HCT116 (cell line): ENCODE measurements at regions not wholly inside any gene's neighbourhood (a gene's known extent, or its start where the extent isn't known, plus 50 kb on each side); places are given as distances from the start of the nearest gene placed in this dataset.

Experiments
- ATAC-seq: fragments of 200-7000 bp; cut with Tn5 transposase; 2 replicates; pipeline ENCODE4 v1.9.1; 2020; ENCODE audit warnings: mild to moderate bottlenecking, moderate library complexity
- BruUV-seq: library from RNA; stranded (reverse); fragments of 400-500 nt; replicated peaks from 2 replicates; lab custom pipeline; 2021; lab: Mats Ljungman, UMichigan
- CTCF ChIA-PET: fragments of 300-600 bp; sonication (Branson Sonifier 250); formaldehyde crosslinking; loops from one replicate; lab custom pipeline; 2021; ENCODE audit warnings: antibody characterized with exemption; lab: Charles Lee
- POLR2A ChIA-PET: fragments of 300-600, 350-600 bp; sonication (Branson Sonifier 250); formaldehyde crosslinking; loops from one replicate; lab custom pipeline; 2021; ENCODE audit warnings: antibody characterized with exemption; lab: Charles Lee
- RAD21 ChIA-PET, 2 experiments: fragments of 300-600 bp; sonication (Branson Sonifier 250); formaldehyde crosslinking; loops; one replicate each; lab custom pipeline; 2023; ENCODE audit warnings: low total read pairs in 2 of 2; ENCODE audit not compliant: uncharacterized antibody in 2 of 2, unreplicated experiment in 2 of 2, low non-redundant PET in 1 of 2; lab: Charles Lee
- DNase-seq: peaks from one replicate; pipeline ENCODE4 v3.0.0-alpha.2; 2010; ENCODE audit warnings: low read depth, low spot score
- H2AFZ ChIP-seq: fragments of 200-600 bp; shearing (Covaris generic), sonication (generic); 2 replicates; pipeline ENCODE4 v1.6.1; 2017; ENCODE audit warnings: low read depth, mixed run types, mixed read lengths, antibody characterized with exemption, low read length; ENCODE audit not compliant: poor library complexity, severe bottlenecking
- H3K27ac ChIP-seq: 2 replicates; pipeline ENCODE4 v1.5.1; 2012; ENCODE audit warnings: low read depth, low read length
- H3K27me3 ChIP-seq: fragments of 200-600 bp; sonication (generic); 2 replicates; pipeline ENCODE4 v1.6.1; 2016; ENCODE audit warnings: mixed run types, low read length, mixed read lengths; ENCODE audit not compliant: insufficient read depth
- H3K36me3 ChIP-seq, 2 experiments: fragments of 200-500 bp in 1 of 2; fragments of 200-600 bp in 1 of 2; sonication (Bioruptor generic) in 1 of 2; sonication (generic) in 1 of 2; 2 replicates each; pipeline versions ENCODE4 v1.5.1 to v1.6.1; 2014 to 2016; ENCODE audit warnings: low read length in 2 of 2, inconsistent platforms in 1 of 2, mixed read lengths in 1 of 2, mixed run types in 1 of 2; ENCODE audit not compliant: insufficient read depth in 2 of 2, control insufficient read depth in 1 of 2
- H3K4me1 ChIP-seq, 2 experiments: fragments of 200-600 bp in 1 of 2; sonication (generic) in 1 of 2; 2 replicates each; pipeline versions ENCODE4 v1.5.1 to v1.6.1; 2012 to 2017; ENCODE audit warnings: low read length in 2 of 2, inconsistent platforms in 1 of 2, mild to moderate bottlenecking in 1 of 2, mixed read lengths in 1 of 2, mixed run types in 1 of 2, moderate library complexity in 1 of 2; ENCODE audit not compliant: insufficient read depth in 2 of 2, control insufficient read depth in 1 of 2
- H3K4me2 ChIP-seq: fragments of 200-600 bp; sonication (generic); 2 replicates; pipeline ENCODE4 v1.6.1; 2017; ENCODE audit warnings: mixed run types, low read length, mixed read lengths
- H3K4me3 ChIP-seq, 2 experiments: fragments of 200-600 bp in 1 of 2; sonication (generic) in 1 of 2; replicated peaks in 1 of 2; 2 replicates each; pipeline ENCODE4 v1.5.1; 2011 to 2016; ENCODE audit warnings: low read length in 2 of 2, control low read depth in 1 of 2, low read depth in 1 of 2, mild to moderate bottlenecking in 1 of 2, mixed read lengths in 1 of 2, mixed run types in 1 of 2
- H3K79me2 ChIP-seq: fragments of 200-600 bp; sonication (generic); 2 replicates; pipeline ENCODE4 v1.6.1; 2017; ENCODE audit warnings: mild to moderate bottlenecking, mixed run types, low read length, moderate library complexity, mixed read lengths; ENCODE audit not compliant: insufficient read depth
- H3K9ac ChIP-seq: fragments of 200-600 bp; sonication (generic); 2 replicates; pipeline ENCODE4 v1.6.1; 2016; ENCODE audit warnings: low read length, mixed read lengths
- H3K9me2 ChIP-seq: fragments of 200-600 bp; sonication (generic), shearing (Covaris generic); 2 replicates; pipeline ENCODE4 v1.6.1; 2017; ENCODE audit warnings: mixed run types, mild to moderate bottlenecking, moderate library complexity; ENCODE audit not compliant: insufficient read depth
- H3K9me3 ChIP-seq, 2 experiments: fragments of 200-500 bp in 1 of 2; fragments of 200-600 bp in 1 of 2; sonication (Bioruptor generic) in 1 of 2; sonication (generic) in 1 of 2; 2 replicates each; pipeline ENCODE4 v1.6.1; 2014 to 2017; ENCODE audit warnings: low read length in 2 of 2, mixed read lengths in 2 of 2, inconsistent platforms in 1 of 2, low read depth in 1 of 2, mild to moderate bottlenecking in 1 of 2, mixed run types in 1 of 2, moderate library complexity in 1 of 2; ENCODE audit not compliant: control insufficient read depth in 1 of 2, insufficient read depth in 1 of 2
- H4K20me1 ChIP-seq: fragments of 200-600 bp; sonication (generic), shearing (Covaris generic); 2 replicates; pipeline ENCODE4 v1.6.1; 2017; ENCODE audit warnings: mixed run types, mild to moderate bottlenecking, moderate library complexity; ENCODE audit not compliant: insufficient read depth
- CBX3 ChIP-seq: IDR thresholded peaks from 2 replicates; pipeline ENCODE4 v1.6.1; 2012; ENCODE audit warnings: low read depth
- CEBPB ChIP-seq: IDR thresholded peaks from 2 replicates; pipeline ENCODE4 v1.6.1; 2012; ENCODE audit warnings: low read depth
- ELF1 ChIP-seq: IDR thresholded peaks from 2 replicates; pipeline ENCODE4 v1.6.1; 2012; ENCODE audit warnings: low read depth, borderline replicate concordance
- EZH2 ChIP-seq: fragments of 200-600 bp; sonication (generic); IDR thresholded peaks from 2 replicates; pipeline ENCODE4 v1.6.1; 2017; ENCODE audit warnings: antibody characterized with exemption, mixed run types
- FOSL1 ChIP-seq: IDR thresholded peaks from 2 replicates; pipeline ENCODE4 v1.6.1; 2012; ENCODE audit warnings: low read depth
- JUND ChIP-seq: IDR thresholded peaks from 2 replicates; pipeline ENCODE4 v1.6.1; 2012
- MAX ChIP-seq: IDR thresholded peaks from 2 replicates; pipeline ENCODE4 v1.6.1; 2012
- POLR2A ChIP-seq: IDR thresholded peaks from 2 replicates; pipeline ENCODE4 v1.7.0; 2011; ENCODE audit warnings: borderline replicate concordance; ENCODE audit not compliant: insufficient read depth, insufficient read length; ENCODE audit errors: extremely low read depth
- POLR2AphosphoS5 ChIP-seq: IDR thresholded peaks from 2 replicates; pipeline ENCODE4 v1.6.1; 2011; ENCODE audit warnings: mild to moderate bottlenecking, low read depth, low read length, moderate library complexity
- RAD21 ChIP-seq: IDR thresholded peaks from 2 replicates; pipeline ENCODE4 v1.6.1; 2012; ENCODE audit warnings: low read depth, mild to moderate bottlenecking
- SIN3A ChIP-seq: IDR thresholded peaks from 2 replicates; pipeline ENCODE4 v1.6.1; 2012; ENCODE audit warnings: low read depth
- SRF ChIP-seq: IDR thresholded peaks from 2 replicates; pipeline ENCODE4 v1.6.1; 2012; ENCODE audit warnings: low read depth
- TCF7L2 ChIP-seq: IDR thresholded peaks from 2 replicates; pipeline ENCODE4 v1.7.0; 2011; ENCODE audit warnings: borderline replicate concordance, inconsistent platforms; ENCODE audit not compliant: insufficient read depth, insufficient read length; ENCODE audit errors: extremely low read depth
- YY1 ChIP-seq: IDR thresholded peaks from 2 replicates; pipeline ENCODE4 v1.6.1; 2011; ENCODE audit warnings: low read length, low read depth, moderate library complexity, mild to moderate bottlenecking; ENCODE audit not compliant: insufficient replicate concordance; ENCODE audit errors: extremely low read depth
- ZBTB33 ChIP-seq: IDR thresholded peaks from 2 replicates; pipeline ENCODE4 v1.6.1; 2011; ENCODE audit warnings: mild to moderate bottlenecking, low read length, moderate library complexity; ENCODE audit not compliant: insufficient replicate concordance; ENCODE audit errors: extremely low read depth
- ZFX ChIP-seq: fragments of 450-650 bp; IDR thresholded peaks from 2 replicates; pipeline ENCODE4 v1.6.1; 2017
- intact Hi-C: fragments of 100-400 bp; cut with micrococcal nuclease; formaldehyde crosslinking; loops from 2 replicates; pipeline ENCODE4 v1.10.0; 2022
- TF ChIP-seq, protein P1 (sequence below), 3 experiments: fragments of 200-600 bp in 1 of 3; sonication (generic) in 1 of 3; IDR thresholded peaks in 2 of 3; conservative IDR thresholded peaks in 1 of 3; 2 replicates each; pipeline ENCODE4 v1.5.1; 2012 to 2017; ENCODE audit warnings: low read depth in 2 of 3, low read length in 2 of 3, antibody characterized with exemption in 1 of 3, borderline replicate concordance in 1 of 3, control low read depth in 1 of 3, mild to moderate bottlenecking in 1 of 3, mixed read lengths in 1 of 3, mixed run types in 1 of 3, moderate library complexity in 1 of 3; ENCODE audit not compliant: insufficient read depth in 1 of 3
- TF ChIP-seq, protein P2 (sequence below): IDR thresholded peaks from 2 replicates; pipeline ENCODE4 v1.6.1; 2012; ENCODE audit warnings: low read depth
- TF ChIP-seq, protein P3 (sequence below): IDR thresholded peaks from 2 replicates; pipeline ENCODE4 v1.6.1; 2012

DNA sequence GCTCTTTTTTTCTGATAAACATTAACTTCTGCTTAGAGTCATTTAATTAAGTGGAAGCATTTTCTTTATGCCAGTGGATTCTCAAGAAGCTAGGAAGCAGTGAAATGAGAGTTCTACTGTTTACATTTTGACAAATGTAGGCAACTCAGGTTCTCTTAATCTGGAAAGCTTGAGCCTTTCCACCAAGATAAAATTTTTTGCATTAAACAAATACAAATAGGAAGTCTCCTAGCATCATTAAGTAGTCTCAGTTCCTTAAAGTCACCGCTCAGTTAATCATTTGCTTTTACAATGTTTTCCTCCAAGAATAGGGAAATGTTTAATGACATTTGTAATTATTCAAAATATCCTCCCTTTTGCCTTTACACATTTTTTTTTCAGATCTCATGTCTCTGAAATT lies 290.4 kb upstream of the PDE4D start:
- no peak for ATAC-seq
- Histone ChIP-seq H3K9me3 (no peaks in the 10 kb centered on the region), H3K4me3 (no peak overlapping the region), H3K79me2 (no peaks in the 10 kb centered on the region), H3K36me3 (no peaks in the 10 kb centered on the region), H4K20me1 (no peaks in the 10 kb centered on the region)
- ChIA-PET RAD21 (no interaction called here), CTCF (no interaction called here), POLR2A (no interaction called here)
- TF ChIP-seq RAD21 = no peak
- no peak for TF ChIP-seq JUND
- TF ChIP-seq ZFX = no peak
- TF ChIP-seq FOSL1 = no peak
- TF ChIP-seq CBX3 = no peak
- no peak for TF ChIP-seq TCF7L2
- no peak for TF ChIP-seq ELF1
- no peak for TF ChIP-seq YY1
- TF ChIP-seq SIN3A = no peak
- TF ChIP-seq, protein P1, sequence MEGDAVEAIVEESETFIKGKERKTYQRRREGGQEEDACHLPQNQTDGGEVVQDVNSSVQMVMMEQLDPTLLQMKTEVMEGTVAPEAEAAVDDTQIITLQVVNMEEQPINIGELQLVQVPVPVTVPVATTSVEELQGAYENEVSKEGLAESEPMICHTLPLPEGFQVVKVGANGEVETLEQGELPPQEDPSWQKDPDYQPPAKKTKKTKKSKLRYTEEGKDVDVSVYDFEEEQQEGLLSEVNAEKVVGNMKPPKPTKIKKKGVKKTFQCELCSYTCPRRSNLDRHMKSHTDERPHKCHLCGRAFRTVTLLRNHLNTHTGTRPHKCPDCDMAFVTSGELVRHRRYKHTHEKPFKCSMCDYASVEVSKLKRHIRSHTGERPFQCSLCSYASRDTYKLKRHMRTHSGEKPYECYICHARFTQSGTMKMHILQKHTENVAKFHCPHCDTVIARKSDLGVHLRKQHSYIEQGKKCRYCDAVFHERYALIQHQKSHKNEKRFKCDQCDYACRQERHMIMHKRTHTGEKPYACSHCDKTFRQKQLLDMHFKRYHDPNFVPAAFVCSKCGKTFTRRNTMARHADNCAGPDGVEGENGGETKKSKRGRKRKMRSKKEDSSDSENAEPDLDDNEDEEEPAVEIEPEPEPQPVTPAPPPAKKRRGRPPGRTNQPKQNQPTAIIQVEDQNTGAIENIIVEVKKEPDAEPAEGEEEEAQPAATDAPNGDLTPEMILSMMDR (IDR thresholded peaks at IDR 0.05 in 2 of 3, conservative IDR thresholded peaks at IDR 0.05 in 1 of 3; ENCODE audit: borderline replicate concordance in 1 of 3, insufficient read depth in 1 of 3, low read depth in 2 of 3, low read length in 2 of 3) = no peak
- TF ChIP-seq EZH2 = no peak
- no peak for TF ChIP-seq SRF
- TF ChIP-seq MAX = no peak
- no peak for TF ChIP-seq POLR2AphosphoS5
- no peak for TF ChIP-seq CEBPB
- no peak for TF ChIP-seq POLR2A
- TF ChIP-seq, protein P2, sequence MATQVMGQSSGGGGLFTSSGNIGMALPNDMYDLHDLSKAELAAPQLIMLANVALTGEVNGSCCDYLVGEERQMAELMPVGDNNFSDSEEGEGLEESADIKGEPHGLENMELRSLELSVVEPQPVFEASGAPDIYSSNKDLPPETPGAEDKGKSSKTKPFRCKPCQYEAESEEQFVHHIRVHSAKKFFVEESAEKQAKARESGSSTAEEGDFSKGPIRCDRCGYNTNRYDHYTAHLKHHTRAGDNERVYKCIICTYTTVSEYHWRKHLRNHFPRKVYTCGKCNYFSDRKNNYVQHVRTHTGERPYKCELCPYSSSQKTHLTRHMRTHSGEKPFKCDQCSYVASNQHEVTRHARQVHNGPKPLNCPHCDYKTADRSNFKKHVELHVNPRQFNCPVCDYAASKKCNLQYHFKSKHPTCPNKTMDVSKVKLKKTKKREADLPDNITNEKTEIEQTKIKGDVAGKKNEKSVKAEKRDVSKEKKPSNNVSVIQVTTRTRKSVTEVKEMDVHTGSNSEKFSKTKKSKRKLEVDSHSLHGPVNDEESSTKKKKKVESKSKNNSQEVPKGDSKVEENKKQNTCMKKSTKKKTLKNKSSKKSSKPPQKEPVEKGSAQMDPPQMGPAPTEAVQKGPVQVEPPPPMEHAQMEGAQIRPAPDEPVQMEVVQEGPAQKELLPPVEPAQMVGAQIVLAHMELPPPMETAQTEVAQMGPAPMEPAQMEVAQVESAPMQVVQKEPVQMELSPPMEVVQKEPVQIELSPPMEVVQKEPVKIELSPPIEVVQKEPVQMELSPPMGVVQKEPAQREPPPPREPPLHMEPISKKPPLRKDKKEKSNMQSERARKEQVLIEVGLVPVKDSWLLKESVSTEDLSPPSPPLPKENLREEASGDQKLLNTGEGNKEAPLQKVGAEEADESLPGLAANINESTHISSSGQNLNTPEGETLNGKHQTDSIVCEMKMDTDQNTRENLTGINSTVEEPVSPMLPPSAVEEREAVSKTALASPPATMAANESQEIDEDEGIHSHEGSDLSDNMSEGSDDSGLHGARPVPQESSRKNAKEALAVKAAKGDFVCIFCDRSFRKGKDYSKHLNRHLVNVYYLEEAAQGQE = no peak
- TF ChIP-seq, protein P3, sequence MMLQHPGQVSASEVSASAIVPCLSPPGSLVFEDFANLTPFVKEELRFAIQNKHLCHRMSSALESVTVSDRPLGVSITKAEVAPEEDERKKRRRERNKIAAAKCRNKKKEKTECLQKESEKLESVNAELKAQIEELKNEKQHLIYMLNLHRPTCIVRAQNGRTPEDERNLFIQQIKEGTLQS = no peak
- TF ChIP-seq ZBTB33 = no peak
- TF ChIP-seq, all 23 proteins: peak for 0
- intact Hi-C loops = loop anchor here (10.0 kb wide), 1 partner anchor 61 kb away; no protein-coding TSS in a partner anchor
- Histone ChIP-seq H3K9ac (no peak overlapping the region), H3K4me2 (no peak overlapping the region), H3K9me2 (no peaks in the 10 kb centered on the region), H3K27ac (no peak overlapping the region), H2AFZ (no peak overlapping the region), H3K4me1 (no peaks in the 10 kb centered on the region), H3K27me3 (no peaks in the 10 kb centered on the region; the same call in 1 of the 2 replicates)
- no TSS peak for BruUV-seq
- DNase-seq = no peak
